ENCODE measurements at regions not wholly inside any gene's neighbourhood (a gene's known extent, or its start where the extent isn't known, plus 50 kb on each side); places are given as distances from the start of the nearest gene placed in this dataset.

- TF ChIP-seq CTCF (IDR thresholded peaks at IDR 0.05) (no peak), POLR2A (IDR thresholded peaks at IDR 0.05) (no peak)
Measured at GRCh38 chr2:23239374-23239773, 145.6 kb upstream of the KLHL29 start.

Measured in testis (tissue), 2 donors.